22Rv1 (cell line): ENCODE measurements at regions not wholly inside any gene's neighbourhood (a gene's known extent, or its start where the extent isn't known, plus 50 kb on each side); places are given as distances from the start of the nearest gene placed in this dataset.

ENCODE experiments used
- H3K27ac ChIP-seq: fragments of 450-650 bp; 2 replicates; pipeline ENCODE4 v1.5.1; 2017
- ZFX ChIP-seq: fragments of 450-650 bp; IDR thresholded peaks from 2 replicates; pipeline ENCODE4 v1.6.1; 2017; ENCODE audit warnings: antibody characterized with exemption, borderline replicate concordance
- TF ChIP-seq, protein P1 (sequence below): fragments of 450-650 bp; IDR thresholded peaks from 2 replicates; pipeline ENCODE4 v1.5.1; 2017; ENCODE audit warnings: mild to moderate bottlenecking

DNA sequence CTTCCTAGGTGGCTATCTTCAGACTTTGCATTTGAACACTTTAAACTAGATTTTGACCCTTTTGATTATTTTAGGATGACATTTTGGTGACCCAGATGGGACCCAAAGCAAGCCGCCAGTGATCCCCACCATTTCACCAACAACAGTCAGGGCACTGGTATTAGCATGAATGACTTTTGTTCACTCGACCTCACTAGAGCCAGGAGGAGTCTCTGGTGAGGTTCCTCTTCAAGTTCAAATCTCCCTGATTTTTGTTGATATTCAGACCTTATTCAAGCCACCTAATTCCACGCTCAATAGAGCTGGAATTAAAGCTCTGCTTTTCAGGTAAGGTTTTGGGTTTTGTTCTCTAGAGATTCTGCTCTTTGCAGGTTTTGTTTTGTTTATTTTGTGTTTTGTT is 202.3 kb downstream of the MREG start:
- TF ChIP-seq, protein P1, sequence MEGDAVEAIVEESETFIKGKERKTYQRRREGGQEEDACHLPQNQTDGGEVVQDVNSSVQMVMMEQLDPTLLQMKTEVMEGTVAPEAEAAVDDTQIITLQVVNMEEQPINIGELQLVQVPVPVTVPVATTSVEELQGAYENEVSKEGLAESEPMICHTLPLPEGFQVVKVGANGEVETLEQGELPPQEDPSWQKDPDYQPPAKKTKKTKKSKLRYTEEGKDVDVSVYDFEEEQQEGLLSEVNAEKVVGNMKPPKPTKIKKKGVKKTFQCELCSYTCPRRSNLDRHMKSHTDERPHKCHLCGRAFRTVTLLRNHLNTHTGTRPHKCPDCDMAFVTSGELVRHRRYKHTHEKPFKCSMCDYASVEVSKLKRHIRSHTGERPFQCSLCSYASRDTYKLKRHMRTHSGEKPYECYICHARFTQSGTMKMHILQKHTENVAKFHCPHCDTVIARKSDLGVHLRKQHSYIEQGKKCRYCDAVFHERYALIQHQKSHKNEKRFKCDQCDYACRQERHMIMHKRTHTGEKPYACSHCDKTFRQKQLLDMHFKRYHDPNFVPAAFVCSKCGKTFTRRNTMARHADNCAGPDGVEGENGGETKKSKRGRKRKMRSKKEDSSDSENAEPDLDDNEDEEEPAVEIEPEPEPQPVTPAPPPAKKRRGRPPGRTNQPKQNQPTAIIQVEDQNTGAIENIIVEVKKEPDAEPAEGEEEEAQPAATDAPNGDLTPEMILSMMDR = no peak
- no peak for TF ChIP-seq ZFX
- no peak overlapping the region for H3K27ac ChIP-seq

DNA sequence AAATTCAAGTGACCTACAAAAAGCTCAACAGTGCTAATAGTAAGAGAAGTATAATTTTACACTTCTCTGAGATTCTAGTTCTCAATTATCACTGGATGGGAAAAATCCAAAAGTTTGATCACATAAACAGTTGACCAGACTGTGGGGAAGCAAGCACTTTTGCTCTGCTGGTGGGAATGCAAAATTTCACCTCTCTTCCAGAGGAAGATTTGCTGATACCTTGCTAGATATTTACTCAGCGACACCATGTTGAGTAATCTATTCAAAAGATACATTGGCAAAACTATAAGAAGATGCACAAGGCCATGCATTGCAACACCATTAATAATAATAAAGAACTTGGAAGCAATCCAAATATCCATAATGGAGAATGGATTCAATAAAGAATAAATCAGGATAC is 204.4 kb downstream of the MREG start:
- H3K27ac ChIP-seq = no peak overlapping the region
- no peak for TF ChIP-seq ZFX
- TF ChIP-seq, protein P1 = no peak

DNA sequence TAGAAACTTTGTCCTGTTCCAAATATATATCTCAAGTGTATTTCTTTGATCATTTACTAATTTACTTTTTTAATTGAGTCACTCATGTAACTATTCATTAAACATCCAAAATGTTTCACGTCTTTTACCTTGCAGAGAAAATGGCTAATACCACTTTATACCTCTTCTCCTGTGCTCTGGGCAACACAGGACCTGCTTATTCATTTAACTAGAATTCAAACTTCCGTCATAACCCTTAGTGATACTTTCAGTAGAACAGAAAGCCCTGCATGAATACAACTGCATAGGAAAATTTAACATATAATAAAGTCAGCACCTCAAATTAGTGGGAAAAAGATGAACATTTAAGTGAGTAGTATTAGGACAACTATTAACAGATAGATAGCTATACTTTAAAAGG is 205.2 kb downstream of the MREG start:
- H3K27ac ChIP-seq = no peak overlapping the region
- TF ChIP-seq, protein P1 = no peak
- TF ChIP-seq ZFX = no peak

DNA sequence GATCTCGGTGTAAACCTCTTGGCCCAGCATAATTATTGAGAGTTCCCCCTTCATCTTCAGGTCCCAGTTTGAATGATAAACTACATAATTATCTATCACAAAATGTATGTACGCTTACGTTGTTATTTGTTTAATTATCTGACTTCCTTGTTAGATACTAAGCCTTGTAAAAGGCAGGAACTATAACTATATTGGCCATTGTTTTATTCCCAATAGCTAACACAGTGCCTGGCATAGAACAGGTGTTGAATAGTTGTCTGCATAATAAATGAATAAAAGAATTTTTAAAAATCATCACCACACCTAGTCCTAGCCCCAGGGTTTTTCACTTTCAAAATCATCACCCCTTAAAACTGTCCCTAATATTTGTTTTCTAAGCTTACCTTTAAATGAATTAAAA is 207.9 kb downstream of the MREG start:
- no peak overlapping the region for H3K27ac ChIP-seq
- no peak for TF ChIP-seq ZFX
- TF ChIP-seq, protein P1 = no peak

DNA sequence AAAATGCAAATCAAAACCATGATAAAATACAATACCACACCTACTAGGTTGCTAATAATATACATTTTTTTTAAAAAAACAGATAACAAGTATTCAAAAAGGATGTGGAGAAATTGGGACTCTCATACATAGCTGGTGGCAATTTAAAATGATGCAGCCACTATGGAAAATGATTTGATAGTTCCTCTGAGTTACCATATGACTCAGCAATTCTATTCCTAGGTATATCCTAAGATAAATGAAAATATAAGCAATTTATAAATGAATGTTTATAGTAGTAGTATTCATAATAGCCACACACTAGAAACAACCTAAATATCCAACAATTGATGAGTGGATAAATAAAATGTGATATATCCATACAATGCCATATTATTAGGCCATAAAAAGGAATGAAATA is 210.2 kb downstream of the MREG start:
- no peak overlapping the region for H3K27ac ChIP-seq
- TF ChIP-seq, protein P1 = no peak
- no peak for TF ChIP-seq ZFX

DNA sequence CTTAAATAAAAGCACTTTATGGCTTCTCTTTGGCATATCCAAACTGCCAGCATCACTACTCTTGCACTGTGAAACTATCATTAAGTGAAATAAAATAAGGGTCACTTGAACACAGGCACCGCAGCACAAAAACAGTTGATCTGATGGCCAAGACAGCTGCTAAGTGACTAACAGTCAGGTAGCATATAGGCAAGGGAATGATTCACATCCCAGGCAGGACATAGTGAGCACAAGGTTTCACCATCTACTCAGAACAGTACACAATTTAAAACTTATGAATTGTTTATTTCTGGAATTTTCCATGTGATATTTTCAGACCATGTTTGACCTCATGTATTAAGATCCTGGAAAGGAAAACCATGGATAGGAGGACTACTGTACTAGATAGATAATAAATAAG is 214.2 kb downstream of the MREG start:
- TF ChIP-seq, protein P1 = no peak
- no peak for TF ChIP-seq ZFX
- H3K27ac ChIP-seq = no peak overlapping the region

DNA sequence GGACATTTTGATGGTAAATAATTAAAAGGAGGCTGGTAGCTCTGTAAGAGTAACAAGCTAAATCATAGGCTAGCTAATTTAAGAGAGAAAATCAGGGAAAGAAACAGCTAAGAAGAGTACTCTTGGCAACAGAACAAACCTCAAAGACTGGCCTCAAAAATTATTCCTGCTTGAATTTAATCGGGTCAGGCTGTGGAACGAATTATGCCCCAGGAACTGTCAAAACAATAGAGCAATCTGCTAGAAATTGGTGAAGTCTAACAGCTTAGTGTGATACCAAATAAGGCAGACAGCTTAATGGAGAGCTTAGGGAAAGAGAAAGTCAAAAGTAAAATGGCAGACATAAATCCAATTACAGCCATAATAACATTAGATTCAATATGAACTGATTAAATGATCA is 215.7 kb downstream of the MREG start:
- TF ChIP-seq, protein P1 = no peak
- TF ChIP-seq ZFX = no peak

More for the DNA sequence above, 215.7 kb downstream of the MREG start:
- H3K27ac ChIP-seq = no peak overlapping the region
